ENCODE measurements at regions not wholly inside any gene's neighbourhood (a gene's known extent, or its start where the extent isn't known, plus 50 kb on each side); places are given as distances from the start of the nearest gene placed in this dataset.
"Not testable (repeated sequence)": the region's sequence is repeated elsewhere in the genome, so short reads cannot be mapped to it uniquely, and the experiment has no call there.

GRCh38 chr19:34041925-34042521 is 130.3 kb upstream of the LSM14A start:
- peak; percentile 41 to 66 (median 54) for DNase-seq

DNA sequence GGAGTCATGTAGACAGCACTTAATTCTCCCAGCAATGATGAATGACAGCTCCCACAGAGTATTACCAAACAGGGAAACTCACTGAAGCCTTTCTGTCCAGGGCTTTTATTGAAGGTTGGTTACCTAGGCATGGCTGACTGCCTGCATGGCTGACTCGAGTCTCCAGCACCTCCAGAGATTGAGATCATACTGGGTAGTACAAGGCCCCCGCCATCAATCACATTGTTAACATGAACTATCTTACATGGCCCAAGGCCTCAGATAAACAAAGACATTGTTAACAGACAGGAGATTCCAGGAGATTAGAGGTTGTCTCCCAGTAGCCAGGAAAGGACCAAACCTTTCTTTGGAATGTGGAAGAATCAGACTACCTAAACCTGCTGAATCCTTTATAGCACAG is 128.3 kb upstream of the LSM14A start:
- DNase-seq, result no peak

DNA sequence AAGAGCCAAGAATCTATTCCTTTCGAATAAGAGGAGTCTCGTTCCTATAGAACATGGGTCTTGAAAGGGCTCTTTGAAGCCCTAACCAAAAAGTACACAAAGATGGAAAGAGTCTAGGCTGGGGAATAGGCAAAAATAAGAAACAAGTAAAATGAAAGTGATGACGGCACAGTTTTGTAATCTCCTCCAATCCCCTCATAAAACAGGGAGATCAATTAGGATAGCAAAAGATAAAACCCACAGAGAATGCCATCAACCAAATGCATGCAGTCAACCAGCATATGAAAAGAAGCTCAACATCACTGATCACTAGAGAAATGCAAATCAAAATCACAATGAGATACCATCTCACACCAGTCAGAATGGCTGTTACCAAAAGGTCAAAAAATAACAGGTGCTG is 122.4 kb upstream of the LSM14A start:
- no peak for DNase-seq

DNA sequence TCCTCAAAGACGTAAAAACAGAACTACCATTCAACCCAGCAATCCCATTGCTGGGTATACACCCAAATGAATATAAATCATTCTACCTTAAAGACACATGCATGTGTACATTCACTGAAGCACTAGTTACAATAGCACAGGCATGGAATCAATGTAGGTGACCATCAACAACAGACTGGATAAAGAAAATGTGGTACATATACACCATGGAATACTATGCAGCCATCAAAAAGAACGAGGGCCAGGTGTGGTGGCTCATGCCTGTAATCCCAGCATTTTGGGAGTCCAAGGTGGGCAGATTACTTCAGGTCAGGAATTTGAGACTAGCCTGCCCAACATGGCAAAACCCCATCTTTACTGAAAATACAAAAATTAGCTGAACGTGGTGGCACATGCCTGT is 121.9 kb upstream of the LSM14A start:
- DNase-seq, result not testable (repeated sequence)

DNA sequence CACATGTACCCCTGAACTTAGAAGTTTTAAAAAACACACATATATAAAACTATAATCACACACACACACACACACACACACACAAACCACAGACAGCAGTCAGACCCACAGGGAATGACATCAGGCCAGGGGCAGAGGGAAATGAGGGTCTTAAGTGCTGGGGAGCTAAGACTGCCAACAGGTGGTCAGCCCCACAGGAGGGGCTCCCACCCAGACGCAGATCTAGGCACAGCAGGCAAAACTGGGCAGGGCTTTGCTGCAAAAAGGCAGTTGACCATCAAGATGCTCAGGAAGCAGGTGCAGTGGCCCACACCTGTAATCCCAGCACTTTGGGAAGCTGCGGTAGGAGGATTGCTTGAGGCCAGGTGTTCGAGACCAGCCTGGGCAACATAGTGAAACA is 121.0 kb upstream of the LSM14A start:
- DNase-seq, result no peak

GRCh38 chr19:34057155-34057554 is 115.1 kb upstream of the LSM14A start:
- no peak for DNase-seq

GRCh38 chr19:34066007-34066643 is 106.2 kb upstream of the LSM14A start:
- no peak for DNase-seq

GRCh38 chr19:34067861-34068271 is 104.4 kb upstream of the LSM14A start:
- DNase-seq, result no peak

- no peak for DNase-seq
Observed at GRCh38 chr19:34075661-34076091, 96.6 kb upstream of the LSM14A start.

DNA sequence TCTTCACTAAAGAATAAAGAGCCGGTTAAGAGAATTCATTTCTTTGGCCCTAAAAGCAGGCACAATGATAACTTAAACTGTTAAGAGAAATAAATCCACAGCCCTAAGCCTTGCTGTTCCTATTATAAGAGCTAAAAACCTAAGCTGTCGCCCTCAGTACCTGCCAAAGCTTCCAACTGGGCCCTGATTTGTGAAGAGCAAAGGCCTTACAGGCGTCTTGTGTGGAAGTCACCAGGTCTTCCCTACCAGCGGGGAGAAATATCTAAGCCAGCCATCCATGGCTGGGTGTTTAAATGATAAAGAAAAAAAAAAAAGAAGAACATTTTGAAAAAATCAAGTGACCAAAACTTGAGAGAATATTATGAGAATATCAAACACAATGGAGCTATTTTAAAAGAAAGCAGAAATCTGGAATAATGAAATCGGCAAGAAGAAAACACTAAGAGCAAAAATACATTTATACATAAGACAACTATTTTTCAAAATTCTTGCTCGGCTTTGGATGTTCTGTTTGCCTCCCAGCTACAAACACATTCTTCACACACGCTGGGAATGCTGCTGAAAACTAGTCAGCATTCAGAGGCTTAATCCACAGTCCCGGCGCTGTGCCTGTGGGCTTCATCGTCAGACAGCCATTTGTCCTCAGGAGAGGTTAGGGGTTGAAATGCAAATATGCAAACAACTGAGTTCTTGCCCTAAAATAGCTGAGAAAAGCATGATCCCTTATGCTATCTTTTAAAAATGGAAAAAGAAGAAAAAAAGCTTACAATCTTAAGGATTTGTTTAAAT is 89.8 kb upstream of the LSM14A start:
- DNase-seq, result no peak

GRCh38 chr19:34084396-34085145 is 87.7 kb upstream of the LSM14A start:
- DNase-seq, result no peak

- DNase-seq, result no peak
Observed at GRCh38 chr19:34085336-34085735, 87.0 kb upstream of the LSM14A start.

GRCh38 chr19:34088292-34088691 is 84.0 kb upstream of the LSM14A start:
- no peak for DNase-seq

- DNase-seq, result no peak
Observed at GRCh38 chr19:34089566-34089965, 82.7 kb upstream of the LSM14A start.

DNA sequence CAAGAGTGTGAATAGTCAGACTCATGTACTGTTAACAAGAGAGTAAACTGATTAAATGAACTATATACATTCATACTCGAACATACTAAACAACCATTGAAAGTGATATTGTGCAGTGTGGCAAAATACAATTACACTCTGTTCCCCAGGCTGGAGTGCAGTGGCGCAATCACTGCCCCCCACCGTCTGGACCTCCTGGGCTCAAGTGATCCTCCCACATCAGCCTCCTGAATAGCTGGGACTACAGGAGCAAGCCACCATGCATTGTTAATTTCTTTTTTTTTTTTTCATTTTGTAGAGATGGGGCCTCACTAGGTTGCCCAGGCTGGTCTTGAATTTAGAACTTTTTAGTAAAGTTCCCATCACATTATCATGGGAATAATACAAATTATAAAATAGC is 77.3 kb upstream of the LSM14A start:
- no peak for DNase-seq

GRCh38 chr19:34095411-34095810 is 76.9 kb upstream of the LSM14A start:
- DNase-seq, result not testable (repeated sequence)

DNA sequence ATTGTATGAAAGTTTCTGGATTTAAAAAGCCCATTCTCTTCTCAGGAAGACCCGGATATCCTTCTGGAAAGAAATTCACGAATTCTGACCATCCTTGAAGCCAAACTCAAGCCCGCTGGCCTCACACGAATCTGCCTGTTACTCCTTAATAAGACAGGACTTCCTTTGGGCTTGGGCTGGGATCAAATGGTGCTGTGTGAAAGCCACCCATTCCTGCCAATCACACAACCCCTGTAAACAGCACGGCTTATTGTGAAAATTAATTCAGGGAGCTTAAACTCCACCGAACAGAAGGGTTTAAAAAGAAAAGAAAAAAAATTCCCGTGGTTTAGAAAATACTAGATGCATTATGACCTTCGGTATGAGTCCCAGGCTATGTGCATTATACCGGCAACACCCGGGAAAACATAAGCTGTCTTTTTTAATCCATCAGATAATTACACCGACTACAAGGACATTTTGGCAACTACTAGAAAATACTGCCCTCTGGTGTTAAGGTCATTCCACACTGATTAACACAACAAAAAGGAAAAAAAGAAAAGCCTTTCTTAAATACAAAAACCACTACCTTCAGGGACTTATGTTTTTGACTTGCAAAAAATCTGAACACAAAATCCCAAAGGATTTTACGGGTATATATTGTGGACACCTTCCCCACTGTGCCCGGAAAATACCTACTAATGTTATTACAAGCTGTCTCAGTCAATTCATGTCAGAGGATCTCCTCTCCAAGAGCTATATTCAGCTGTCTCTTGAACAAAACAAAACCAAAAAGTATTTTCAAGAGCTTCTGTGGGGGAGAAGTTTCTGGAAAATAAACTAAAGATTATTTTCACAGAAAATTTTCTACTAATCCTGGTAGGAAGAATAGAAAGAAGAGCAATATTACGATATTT is 76.0 kb upstream of the LSM14A start:
- peak in 2 of 6 experiments; percentile 19 to 30 for DNase-seq

- DNase-seq, result no peak
Observed at GRCh38 chr19:34104096-34104495, 68.2 kb upstream of the LSM14A start.

DNA sequence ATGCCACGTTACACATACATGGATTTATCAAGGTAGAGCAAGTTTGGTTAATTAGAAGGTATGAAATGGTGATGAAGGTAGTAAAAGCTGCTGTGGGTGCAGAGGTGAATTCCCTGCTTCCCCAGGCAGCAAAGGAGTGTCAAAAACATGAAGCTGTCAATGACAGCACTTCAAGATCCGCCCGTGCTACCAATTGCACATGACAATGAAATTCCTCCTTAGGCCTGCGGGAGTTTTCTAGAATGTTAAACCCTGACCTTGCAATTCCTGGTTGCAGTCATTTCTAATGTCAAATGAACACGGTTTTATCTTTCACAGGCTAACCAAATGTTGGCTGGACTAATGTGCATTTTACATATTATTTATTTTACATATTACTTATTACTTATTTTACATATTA is 67.7 kb upstream of the LSM14A start:
- DNase-seq, result no peak

DNA sequence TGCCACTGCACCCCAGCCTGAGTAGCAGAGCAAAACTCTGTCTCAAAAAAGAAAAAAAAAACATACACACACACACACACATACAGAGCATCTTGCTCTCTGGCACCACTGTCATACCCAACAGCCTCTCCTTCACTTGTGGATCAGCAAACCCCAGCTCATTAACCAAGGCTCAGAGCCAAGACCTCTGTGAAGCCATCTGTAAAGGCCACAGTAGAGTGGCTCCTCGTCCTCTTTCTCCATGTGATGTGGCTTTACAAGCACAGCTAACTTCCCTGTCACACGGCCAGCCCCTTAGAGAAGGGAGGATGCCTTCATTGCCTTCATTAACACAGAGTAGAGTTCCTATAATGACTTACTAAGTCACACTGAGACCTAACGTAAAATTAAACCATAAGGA is 62.7 kb upstream of the LSM14A start:
- DNase-seq, result no peak

- DNase-seq, result peak in 3 of 6 experiments; percentile 42 to 53 (median 49)
Observed at GRCh38 chr19:34118879-34119748, 53.2 kb upstream of the LSM14A start.
